ENCODE measurements at regions not wholly inside any gene's neighbourhood (a gene's known extent, or its start where the extent isn't known, plus 50 kb on each side); places are given as distances from the start of the nearest gene placed in this dataset.

DNA sequence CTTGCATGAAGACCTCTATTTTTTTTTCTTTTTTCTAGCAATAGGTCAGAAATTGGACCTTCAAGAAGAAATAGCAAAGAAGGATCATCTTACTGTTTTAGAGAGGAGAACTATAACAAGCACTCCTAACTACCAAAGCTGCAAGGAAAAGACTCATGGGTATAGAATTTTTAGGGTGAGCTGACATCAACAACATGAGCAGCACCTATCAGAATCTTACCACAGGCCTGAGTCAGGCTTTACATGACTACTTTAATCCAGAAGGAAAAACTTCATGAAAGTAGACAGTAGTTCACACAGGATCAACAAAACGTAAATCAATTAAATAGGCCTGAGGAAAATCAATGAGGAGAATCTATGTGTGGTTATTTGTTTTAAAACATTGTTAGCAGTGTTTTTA lies 130.5 kb downstream of the FAM76B start:
- no peak for TF ChIP-seq ZNF274 (IDR thresholded peaks at IDR 0.05; ENCODE audit: low read depth, low read length)
- TF ChIP-seq POLR2AphosphoS5 (IDR thresholded peaks at IDR 0.05; ENCODE audit: low read depth, low read length): no peak
- TF ChIP-seq RAD21 (IDR thresholded peaks at IDR 0.05; ENCODE audit: low read depth): no peak
- TF ChIP-seq, protein P1, sequence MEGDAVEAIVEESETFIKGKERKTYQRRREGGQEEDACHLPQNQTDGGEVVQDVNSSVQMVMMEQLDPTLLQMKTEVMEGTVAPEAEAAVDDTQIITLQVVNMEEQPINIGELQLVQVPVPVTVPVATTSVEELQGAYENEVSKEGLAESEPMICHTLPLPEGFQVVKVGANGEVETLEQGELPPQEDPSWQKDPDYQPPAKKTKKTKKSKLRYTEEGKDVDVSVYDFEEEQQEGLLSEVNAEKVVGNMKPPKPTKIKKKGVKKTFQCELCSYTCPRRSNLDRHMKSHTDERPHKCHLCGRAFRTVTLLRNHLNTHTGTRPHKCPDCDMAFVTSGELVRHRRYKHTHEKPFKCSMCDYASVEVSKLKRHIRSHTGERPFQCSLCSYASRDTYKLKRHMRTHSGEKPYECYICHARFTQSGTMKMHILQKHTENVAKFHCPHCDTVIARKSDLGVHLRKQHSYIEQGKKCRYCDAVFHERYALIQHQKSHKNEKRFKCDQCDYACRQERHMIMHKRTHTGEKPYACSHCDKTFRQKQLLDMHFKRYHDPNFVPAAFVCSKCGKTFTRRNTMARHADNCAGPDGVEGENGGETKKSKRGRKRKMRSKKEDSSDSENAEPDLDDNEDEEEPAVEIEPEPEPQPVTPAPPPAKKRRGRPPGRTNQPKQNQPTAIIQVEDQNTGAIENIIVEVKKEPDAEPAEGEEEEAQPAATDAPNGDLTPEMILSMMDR (IDR thresholded peaks at IDR 0.05 in 2 of 3, conservative IDR thresholded peaks at IDR 0.05 in 1 of 3; ENCODE audit: borderline replicate concordance in 1 of 3, insufficient read depth in 1 of 3, low read depth in 2 of 3, low read length in 2 of 3): no peak

All from HCT116 (cell line).